AG09309 (cell line): ENCODE measurements at regions not wholly inside any gene's neighbourhood (a gene's known extent, or its start where the extent isn't known, plus 50 kb on each side); places are given as distances from the start of the nearest gene placed in this dataset.

ENCODE experiments used
- DNase-seq: peaks from one replicate; pipeline ENCODE4 v3.0.0-alpha.2; 2010; ENCODE audit warnings: low read depth
- H3K4me3 ChIP-seq: 2 replicates; pipeline ENCODE4 v1.5.1; 2011; ENCODE audit warnings: mild to moderate bottlenecking, low read depth, low read length, moderate library complexity; ENCODE audit not compliant: control insufficient read depth
- CTCF ChIP-seq: IDR thresholded peaks from 2 replicates; pipeline ENCODE4 v1.5.1; 2011; ENCODE audit warnings: mild to moderate bottlenecking, low read depth, low read length, inconsistent platforms; ENCODE audit not compliant: insufficient read depth, control insufficient read depth; ENCODE audit errors: missing control alignments

- TF ChIP-seq CTCF, result no peak
- H3K4me3 ChIP-seq, result no peak overlapping the region
- no peak for DNase-seq
Measured at GRCh38 chr18:24959051-24959476, 392.9 kb downstream of the ZNF521 start.

- no peak for TF ChIP-seq CTCF
- DNase-seq, result no peak
- no peak overlapping the region for H3K4me3 ChIP-seq
Measured at GRCh38 chr18:24964216-24964615, 387.8 kb downstream of the ZNF521 start.

- no peak overlapping the region for H3K4me3 ChIP-seq
- TF ChIP-seq CTCF, result no peak
- peak; percentile 52 for DNase-seq
Measured at GRCh38 chr18:24968238-24968775, 383.7 kb downstream of the ZNF521 start.

- no peak overlapping the region for H3K4me3 ChIP-seq
- no peak for TF ChIP-seq CTCF
- DNase-seq, result no peak
Measured at GRCh38 chr18:24972577-24972976, 379.4 kb downstream of the ZNF521 start.

GRCh38 chr18:24974431-24974830 lies 377.5 kb downstream of the ZNF521 start:
- DNase-seq, result no peak
- no peak overlapping the region for H3K4me3 ChIP-seq
- TF ChIP-seq CTCF, result no peak

- DNase-seq, result no peak
- no peak overlapping the region for H3K4me3 ChIP-seq
- no peak for TF ChIP-seq CTCF
Measured at GRCh38 chr18:24975496-24976372, 376.2 kb downstream of the ZNF521 start.
